ENCODE measurements at regions not wholly inside any gene's neighbourhood (a gene's known extent, or its start where the extent isn't known, plus 50 kb on each side); places are given as distances from the start of the nearest gene placed in this dataset.

- TF ChIP-seq CREM (CRISPR knock-in tag; IDR thresholded peaks at IDR 0.05) (no peak), KAT7 (CRISPR knock-in tag; IDR thresholded peaks at IDR 0.05; ENCODE audit: borderline replicate concordance) (no peak)
These were observed 166.8 kb upstream of the FOXQ1 start for GRCh38 chr6:1144842-1145767.
